Spleen (tissue), 11 donors: ENCODE measurements at regions not wholly inside any gene's neighbourhood (a gene's known extent, or its start where the extent isn't known, plus 50 kb on each side); places are given as distances from the start of the nearest gene placed in this dataset.

ENCODE experiments used
- DNase-seq: peaks from one replicate; pipeline ENCODE4 v3.0.0-alpha.2; 2020
- H3K27ac ChIP-seq, 8 donors: fragments of 200-600 bp; sonication (generic) in 7 of 8; 1 replicate in 4 of 8; 2 replicates in 4 of 8; pipeline versions ENCODE4 v1.5.0 to v1.8.0; 2016 to 2021; ENCODE audit warnings: inconsistent platforms in 4 of 8, mild to moderate bottlenecking in 4 of 8, moderate library complexity in 1 of 8
- H3K27me3 ChIP-seq, 7 donors: fragments of 200-600 bp; sonication (generic) in 6 of 7; replicated peaks in 1 of 7; 1 replicate in 4 of 7; 2 replicates in 3 of 7; pipeline versions ENCODE4 v1.5.0 to v1.8.0; 2016 to 2021; ENCODE audit warnings: inconsistent platforms in 3 of 7, mild to moderate bottlenecking in 1 of 7
- H3K36me3 ChIP-seq, 6 donors: fragments of 200-600 bp; sonication (generic) in 5 of 6; 1 replicate in 4 of 6; 2 replicates in 2 of 6; pipeline versions ENCODE4 v1.5.0 to v1.8.0; 2016 to 2021; ENCODE audit warnings: inconsistent platforms in 2 of 6
- H3K4me1 ChIP-seq, 6 donors: fragments of 200-600 bp; sonication (generic) in 5 of 6; 1 replicate in 3 of 6; 2 replicates in 3 of 6; pipeline versions ENCODE4 v1.5.0 to v1.8.0; 2016 to 2021; ENCODE audit warnings: inconsistent platforms in 3 of 6
- H3K4me3 ChIP-seq, 8 donors: fragments of 200-600 bp; sonication (generic) in 7 of 8; 1 replicate in 4 of 8; 2 replicates in 4 of 8; pipeline versions ENCODE4 v1.5.0 to v1.8.0; 2016 to 2021; ENCODE audit warnings: inconsistent platforms in 4 of 8, mild to moderate bottlenecking in 4 of 8, moderate library complexity in 2 of 8
- H3K9me3 ChIP-seq, 8 donors: fragments of 200-600 bp; sonication (generic) in 7 of 8; 1 replicate in 4 of 8; 2 replicates in 4 of 8; pipeline versions ENCODE4 v1.5.0 to v1.8.0; 2016 to 2021; ENCODE audit warnings: inconsistent platforms in 4 of 8
- CTCF ChIP-seq, 11 experiments: fragments of 200-600 bp in 7 of 11; fragments of 450-650 bp in 4 of 11; sonication (generic) in 4 of 11; IDR thresholded peaks in 8 of 11; conservative IDR thresholded peaks in 3 of 11; 1 replicate in 7 of 11; 2 replicates in 4 of 11; pipeline versions ENCODE4 v1.4.0 to v1.8.0; 2016 to 2021; ENCODE audit warnings: antibody characterized with exemption in 11 of 11, inconsistent platforms in 4 of 11, mild to moderate bottlenecking in 1 of 11
- POLR2A ChIP-seq, 3 donors: fragments of 450-650 bp; IDR thresholded peaks; one replicate each; pipeline ENCODE4 v1.5.1; 2017; ENCODE audit warnings: antibody characterized with exemption in 3 of 3, mild to moderate bottlenecking in 1 of 3
- POLR2AphosphoS5 ChIP-seq, 3 donors: sonication (generic); formaldehyde crosslinking; IDR thresholded peaks; one replicate each; pipeline ENCODE4 v1.5.1; 2017; ENCODE audit warnings: antibody characterized with exemption in 3 of 3
- WGBS, 5 donors: extraction: QIAGEN DNeasy Blood & Tissue Kit in 3 of 5; methylation state at CpG; one replicate each; pipeline versions ENCODE4 v1.1.5 to v1.1.7; 2013 to 2018; 5-methylcytosine and 5-hydroxymethylcytosine counted together
- intact Hi-C: fragments of 100-400 bp; cut with DNase I; formaldehyde crosslinking; loops from one replicate; pipeline ENCODE4 v1.15.0; 2023; ENCODE audit warnings: low total_unique reads
- donor health status: healthy with polysubstance abuse.
- donor health status: DM: no; HTN: no; CAD: no; lungs with moderate emphysema.
- donor health status: DM: no; HTN: no; CAD: no.
- donor health status: Bipolar disorder and iron deficiency.
- donor health status: healthy.
- donor health status: DM: no; HTN: no; CAD: no.
- donor health status: DM: yes; HTN: yes; CAD: no.

DNA sequence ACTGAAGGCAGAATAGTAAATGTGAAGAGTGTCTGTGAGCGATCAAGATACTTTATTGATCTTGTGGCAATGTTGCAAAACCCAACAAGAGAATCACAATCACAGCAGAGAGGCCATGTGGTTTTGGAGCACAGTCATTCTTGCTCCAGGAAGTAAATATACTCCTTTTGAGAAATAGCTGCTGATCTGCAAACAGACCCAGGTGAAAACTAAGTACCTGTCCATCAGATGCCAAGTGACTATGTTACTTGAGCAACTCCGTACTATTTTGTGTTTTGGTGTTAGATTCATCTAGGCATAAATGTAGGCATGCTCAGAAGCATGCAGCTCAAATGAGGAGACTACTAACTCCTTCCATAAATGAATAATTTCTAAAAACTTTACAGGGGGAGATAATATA lies 627.9 kb downstream of the ZBBX start:
- no peak for DNase-seq
- no peak for TF ChIP-seq CTCF (IDR thresholded peaks at IDR 0.05 in 8 of 11, conservative IDR thresholded peaks at IDR 0.05 in 3 of 11)
- Histone ChIP-seq H3K36me3 (no peaks in the 10 kb centered on the region), H3K4me1 (no peaks in the 10 kb centered on the region), H3K4me3 (no peak overlapping the region), H3K9me3 (peaks cover 0 to 51% (median 28%) of the 10 kb centered on the region in 8 donors), H3K27me3 (no peaks in the 10 kb centered on the region), H3K27ac (no peak overlapping the region)
- 81 to 86% (median 82%) methylated on average over 2 of the region's 2 CpGs for WGBS, 5 donors
- intact Hi-C loops, result no loop called here

DNA sequence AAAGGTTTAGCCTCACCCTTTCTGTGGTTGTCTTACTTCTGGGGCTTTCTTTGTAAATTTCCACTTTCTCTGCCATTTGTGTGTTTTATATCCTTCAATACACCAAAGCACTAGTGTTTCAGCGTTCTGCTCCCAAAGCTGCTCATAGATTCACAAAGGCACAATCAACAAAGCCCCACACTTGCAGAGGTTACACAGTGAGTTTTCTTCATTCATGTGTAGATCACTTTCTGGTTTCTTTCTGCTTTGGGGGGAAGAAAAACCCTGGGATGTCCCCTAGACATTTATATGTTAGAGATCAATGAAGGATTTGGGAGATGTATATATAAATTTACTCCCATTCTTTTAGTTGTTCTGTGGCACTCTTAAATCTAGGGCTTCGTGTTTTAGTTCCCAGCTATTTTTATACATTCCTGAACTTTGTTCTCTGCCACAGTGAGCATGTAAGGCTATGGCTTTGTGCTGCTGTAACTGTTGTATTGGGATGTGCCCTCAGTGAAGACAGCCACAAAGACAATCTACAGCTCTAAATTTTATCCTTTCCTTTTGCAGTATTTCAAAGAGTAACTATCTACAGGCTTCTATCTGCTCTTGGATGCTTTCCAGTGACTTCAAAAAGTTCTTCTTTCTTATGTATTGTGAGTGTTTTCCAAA lies 636.5 kb downstream of the ZBBX start:
- no peak for DNase-seq
- H3K9me3 ChIP-seq, result peaks cover 0 to 6% (median 2%) of the 10 kb centered on the region in 8 donors
- intact Hi-C loops, result no loop called here
- H3K36me3 ChIP-seq, result no peaks in the 10 kb centered on the region
- TF ChIP-seq CTCF (IDR thresholded peaks at IDR 0.05 in 8 of 11, conservative IDR thresholded peaks at IDR 0.05 in 3 of 11) (no peak), POLR2AphosphoS5 (IDR thresholded peaks at IDR 0.05) (no peak), POLR2A (IDR thresholded peaks at IDR 0.05) (no peak)
- H3K4me3 ChIP-seq, result no peak overlapping the region
- H3K4me1 ChIP-seq, result no peaks in the 10 kb centered on the region
- no peaks in the 10 kb centered on the region for H3K27me3 ChIP-seq
- WGBS, 5 donors, result 25 to 51% (median 32%) methylated on average over 2 of the region's 2 CpGs
- H3K27ac ChIP-seq, result no peak overlapping the region

GRCh38 chr3:166734734-166735133 lies 645.4 kb downstream of the ZBBX start:
- intact Hi-C loops, result no loop called here
- Histone ChIP-seq H3K27ac (no peak overlapping the region), H3K4me3 (no peak overlapping the region), H3K36me3 (no peaks in the 10 kb centered on the region), H3K27me3 (no peaks in the 10 kb centered on the region), H3K4me1 (no peaks in the 10 kb centered on the region), H3K9me3 (peaks cover 0 to 23% (median 0%) of the 10 kb centered on the region in 8 donors)
- no peak for TF ChIP-seq POLR2A (IDR thresholded peaks at IDR 0.05)
- no peak for TF ChIP-seq CTCF (IDR thresholded peaks at IDR 0.05 in 8 of 11, conservative IDR thresholded peaks at IDR 0.05 in 3 of 11)
- no peak for DNase-seq
- WGBS, 5 donors, result 86 to 95% (median 91%) methylated on average over 3 of the region's 3 CpGs

DNA sequence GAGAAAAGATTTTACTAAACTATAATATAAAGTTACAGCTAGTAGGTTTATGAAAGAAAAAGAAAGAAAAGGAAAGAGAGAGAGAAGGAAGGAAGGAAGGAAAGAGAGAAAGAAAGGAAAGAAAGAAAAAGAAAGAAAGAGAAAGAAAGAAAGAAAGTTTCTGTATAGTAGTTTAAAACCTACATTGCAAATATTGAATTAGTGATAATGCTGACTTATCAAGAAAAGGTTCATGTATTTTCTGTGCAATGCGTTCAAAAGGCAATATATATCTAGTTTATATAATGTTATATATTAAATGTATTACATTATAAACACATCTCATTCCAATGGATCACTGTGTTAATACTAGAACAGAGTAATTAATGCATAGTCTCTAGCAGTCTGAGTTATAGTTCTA lies 648.4 kb downstream of the ZBBX start:
- H3K36me3 ChIP-seq, result no peaks in the 10 kb centered on the region
- no peak overlapping the region for H3K27ac ChIP-seq
- H3K9me3 ChIP-seq, result peaks cover 0 to 21% (median 0%) of the 10 kb centered on the region in 8 donors
- no peak overlapping the region for H3K4me3 ChIP-seq
- H3K27me3 ChIP-seq, result no peaks in the 10 kb centered on the region
- H3K4me1 ChIP-seq, result no peaks in the 10 kb centered on the region
- no peak for DNase-seq
- 81 to 96% (median 91%) methylated on average over 1 of the region's 1 CpG for WGBS, 5 donors
- no peak for TF ChIP-seq POLR2A (IDR thresholded peaks at IDR 0.05)
- TF ChIP-seq CTCF (IDR thresholded peaks at IDR 0.05 in 8 of 11, conservative IDR thresholded peaks at IDR 0.05 in 3 of 11), result no peak
- TF ChIP-seq POLR2AphosphoS5 (IDR thresholded peaks at IDR 0.05), result no peak
- intact Hi-C loops, result no loop called here
